ENCODE measurements at regions not wholly inside any gene's neighbourhood (a gene's known extent, or its start where the extent isn't known, plus 50 kb on each side); places are given as distances from the start of the nearest gene placed in this dataset.

DNA sequence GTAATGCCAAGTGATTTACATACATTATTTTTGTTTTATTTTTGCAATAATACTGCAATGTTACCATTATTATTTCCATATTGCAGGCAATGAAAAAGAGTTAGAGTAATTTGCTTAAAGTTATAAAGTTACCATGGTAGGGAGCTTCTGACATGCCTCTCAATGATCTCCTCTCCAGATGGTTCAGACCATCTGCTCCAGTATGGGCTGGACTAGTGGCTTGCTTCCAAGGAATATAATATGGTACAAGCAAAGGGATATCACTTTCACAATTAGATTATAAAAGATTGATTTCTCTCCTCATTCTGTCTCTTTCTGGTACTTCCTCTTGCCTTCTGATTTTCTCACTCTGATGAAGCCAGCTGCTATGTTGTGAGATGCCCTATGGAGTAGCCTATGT lies 245.4 kb downstream of the INSIG2 start:
- intact Hi-C loops (cut with micrococcal nuclease) (no loop called here), in situ Hi-C loops (cut with MboI) (no loop called here)
- Histone ChIP-seq H3K79me2 (ENCODE audit: control insufficient read depth, insufficient read depth, low read length) (no peaks in the 10 kb centered on the region), H2AFZ (ENCODE audit: low read depth, low read length) (no peak overlapping the region), H3K9me3 (replicated peaks; ENCODE audit: control insufficient read depth, insufficient read depth, low read depth, low read length) (no peaks in the 10 kb centered on the region), H3K36me3 (ENCODE audit: control insufficient read depth, insufficient read depth, low read length) (no peaks in the 10 kb centered on the region), H3K4me2 (ENCODE audit: insufficient read depth, low read length) (no peak overlapping the region), H3K27ac (ENCODE audit: extremely low read depth, low read depth, low read length) (no peak overlapping the region), H3K4me3 (no peak overlapping the region), H3K9ac (ENCODE audit: insufficient read depth in 1 of 2, low read depth in 2 of 2, low read length in 2 of 2) (no peak overlapping the region), H3K4me1 (replicated peaks in 1 of 2; ENCODE audit: control insufficient read depth in 2 of 2, insufficient read depth in 2 of 2, low read length in 2 of 2) (no peaks in the 10 kb centered on the region), H3K9me1 (ENCODE audit: control insufficient read depth, insufficient read depth, low read length) (no peaks in the 10 kb centered on the region), H4K20me1 (replicated peaks; ENCODE audit: control insufficient read depth, insufficient read depth, low read length) (no peaks in the 10 kb centered on the region), H3K27me3 (ENCODE audit: control insufficient read depth in 2 of 2, insufficient read depth in 2 of 2, low read length in 2 of 2) (peaks cover 0 to 4% of the 10 kb centered on the region in 2 experiments; a peak in 1 of 5 replicates)
- BruUV-seq (replicated peaks): no TSS peak
- FAIRE-seq (no peak), ATAC-seq (no peak), DNase-seq (ENCODE audit: extremely low read depth in 1 of 4, low spot score in 3 of 4) (no peak)
- ChIA-PET POLR2A (no interaction called here), CTCF (ENCODE audit: low intra/inter-chr PET ratio) (no interaction called here)
- TF ChIP-seq BDP1 (IDR thresholded peaks at IDR 0.05; ENCODE audit: insufficient read depth, insufficient read length): no peak
- TF ChIP-seq, protein P1, sequence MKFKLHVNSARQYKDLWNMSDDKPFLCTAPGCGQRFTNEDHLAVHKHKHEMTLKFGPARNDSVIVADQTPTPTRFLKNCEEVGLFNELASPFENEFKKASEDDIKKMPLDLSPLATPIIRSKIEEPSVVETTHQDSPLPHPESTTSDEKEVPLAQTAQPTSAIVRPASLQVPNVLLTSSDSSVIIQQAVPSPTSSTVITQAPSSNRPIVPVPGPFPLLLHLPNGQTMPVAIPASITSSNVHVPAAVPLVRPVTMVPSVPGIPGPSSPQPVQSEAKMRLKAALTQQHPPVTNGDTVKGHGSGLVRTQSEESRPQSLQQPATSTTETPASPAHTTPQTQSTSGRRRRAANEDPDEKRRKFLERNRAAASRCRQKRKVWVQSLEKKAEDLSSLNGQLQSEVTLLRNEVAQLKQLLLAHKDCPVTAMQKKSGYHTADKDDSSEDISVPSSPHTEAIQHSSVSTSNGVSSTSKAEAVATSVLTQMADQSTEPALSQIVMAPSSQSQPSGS (CRISPR knock-in tag; IDR thresholded peaks at IDR 0.05): no peak
- TF ChIP-seq ZNF75A (CRISPR knock-in tag; IDR thresholded peaks at IDR 0.05): no peak
- no peak for TF ChIP-seq SMAD4 (CRISPR knock-in tag; conservative IDR thresholded peaks at IDR 0.05)
- TF ChIP-seq ZNF232 (CRISPR knock-in tag; IDR thresholded peaks at IDR 0.05): no peak
- TF ChIP-seq HOXB6 (CRISPR knock-in tag; IDR thresholded peaks at IDR 0.05; ENCODE audit: borderline replicate concordance): no peak
- TF ChIP-seq ZNF197 (CRISPR knock-in tag; IDR thresholded peaks at IDR 0.05; ENCODE audit: low read depth): no peak
- TF ChIP-seq NEUROD1 (IDR thresholded peaks at IDR 0.05; ENCODE audit: borderline replicate concordance, low read depth, low read length, partially characterized antibody): no peak
- no peak for TF ChIP-seq ZBTB12 (CRISPR knock-in tag; IDR thresholded peaks at IDR 0.05)
- TF ChIP-seq SAFB (IDR thresholded peaks at IDR 0.05; ENCODE audit: borderline replicate concordance, low read depth, low read length): no peak
- TF ChIP-seq KAT8 (IDR thresholded peaks at IDR 0.05; ENCODE audit: low read depth): no peak
- no peak for TF ChIP-seq ZNF347 (CRISPR knock-in tag; IDR thresholded peaks at IDR 0.05; ENCODE audit: low read depth)
- no peak for TF ChIP-seq TARDBP (IDR thresholded peaks at IDR 0.05)
- TF ChIP-seq, protein P2, sequence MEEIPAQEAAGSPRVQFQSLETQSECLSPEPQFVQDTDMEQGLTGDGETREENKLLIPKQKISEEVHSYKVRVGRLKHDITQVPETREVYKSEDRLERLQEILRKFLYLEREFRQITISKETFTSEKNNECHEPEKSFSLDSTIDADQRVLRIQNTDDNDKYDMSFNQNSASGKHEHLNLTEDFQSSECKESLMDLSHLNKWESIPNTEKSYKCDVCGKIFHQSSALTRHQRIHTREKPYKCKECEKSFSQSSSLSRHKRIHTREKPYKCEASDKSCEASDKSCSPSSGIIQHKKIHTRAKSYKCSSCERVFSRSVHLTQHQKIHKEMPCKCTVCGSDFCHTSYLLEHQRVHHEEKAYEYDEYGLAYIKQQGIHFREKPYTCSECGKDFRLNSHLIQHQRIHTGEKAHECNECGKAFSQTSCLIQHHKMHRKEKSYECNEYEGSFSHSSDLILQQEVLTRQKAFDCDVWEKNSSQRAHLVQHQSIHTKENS (CRISPR knock-in tag; IDR thresholded peaks at IDR 0.05): no peak
- TF ChIP-seq CHD2 (IDR thresholded peaks at IDR 0.05; ENCODE audit: low read depth, low read length): no peak
- no peak for TF ChIP-seq TGIF2 (CRISPR knock-in tag; IDR thresholded peaks at IDR 0.05)

All from K562 (cell line).